Left lung (tissue), 4 donors: ENCODE measurements at regions not wholly inside any gene's neighbourhood (a gene's known extent, or its start where the extent isn't known, plus 50 kb on each side); places are given as distances from the start of the nearest gene placed in this dataset.
A peak's percentile ranks its signal among the peaks of the same experiment; 100 is the strongest.

ENCODE experiments used
- ATAC-seq: fragments of 200-7000 bp; cut with Tn5 transposase; one replicate; pipeline ENCODE4 v1.9.1; 2020; ENCODE audit warnings: moderate library complexity
- DNase-seq, 4 donors: peaks; one replicate each; pipeline ENCODE4 v3.0.0-alpha.2; 2013 to 2020
- H3K27ac ChIP-seq, 2 donors: fragments of 200-600 bp; sonication (generic) in 1 of 2; one replicate each; pipeline versions ENCODE4 v1.5.0 to v1.8.0; 2020 to 2021
- H3K27me3 ChIP-seq, 2 donors: fragments of 200-600 bp; sonication (generic) in 1 of 2; one replicate each; pipeline versions ENCODE4 v1.5.0 to v1.8.0; 2020 to 2021
- H3K36me3 ChIP-seq, 2 donors: fragments of 200-600 bp; sonication (generic) in 1 of 2; one replicate each; pipeline versions ENCODE4 v1.5.0 to v1.8.0; 2020 to 2021
- H3K4me1 ChIP-seq, 2 donors: fragments of 200-600 bp; one replicate each; pipeline ENCODE4 v1.8.0; 2021
- H3K4me3 ChIP-seq, 2 donors: fragments of 200-600 bp; sonication (generic) in 1 of 2; one replicate each; pipeline versions ENCODE4 v1.5.0 to v1.8.0; 2020 to 2021; ENCODE audit warnings: mild to moderate bottlenecking in 1 of 2
- H3K9me3 ChIP-seq, 2 donors: fragments of 200-600 bp; sonication (generic) in 1 of 2; one replicate each; pipeline versions ENCODE4 v1.5.0 to v1.8.0; 2020 to 2021
- CTCF ChIP-seq, 2 donors: fragments of 200-600 bp; sonication (generic) in 1 of 2; IDR thresholded peaks; one replicate each; pipeline versions ENCODE4 v1.5.0 to v1.8.0; 2021; ENCODE audit warnings: antibody characterized with exemption in 2 of 2
- intact Hi-C, 2 donors: fragments of 100-400 bp; cut with DNase I; formaldehyde crosslinking; loops; one replicate each; pipeline versions ENCODE4 v1.11.2 to v1.14.2; 2022
- donor health status: DM: no; HTN: yes; CAD: no.
- donor health status: DM: no; HTN: no; CAD: no.

GRCh38 chr13:33639158-33639557 lies 178.8 kb upstream of the RFC3 start:
- intact Hi-C loops: no loop called here
- H3K27me3 ChIP-seq: no peaks in the 10 kb centered on the region
- peaks cover 9 to 11% of the 10 kb centered on the region in 2 donors for H3K4me1 ChIP-seq
- TF ChIP-seq CTCF (IDR thresholded peaks at IDR 0.05): no peak
- DNase-seq (no peak), ATAC-seq (peak; percentile 17)
- H3K36me3 ChIP-seq: no peaks in the 10 kb centered on the region
- H3K9me3 ChIP-seq: no peaks in the 10 kb centered on the region
- H3K4me3 ChIP-seq: no peak overlapping the region
- no peak overlapping the region for H3K27ac ChIP-seq

- Histone ChIP-seq H3K4me1 (peaks cover 9 to 14% of the 10 kb centered on the region in 2 donors), H3K36me3 (no peaks in the 10 kb centered on the region), H3K27me3 (no peaks in the 10 kb centered on the region), H3K27ac (no peak overlapping the region), H3K4me3 (no peak overlapping the region), H3K9me3 (no peaks in the 10 kb centered on the region)
- TF ChIP-seq CTCF (IDR thresholded peaks at IDR 0.05): no peak
- DNase-seq (no peak), ATAC-seq (no peak)
- intact Hi-C loops: no loop called here
Measured at GRCh38 chr13:33639626-33640080, 178.3 kb upstream of the RFC3 start.

GRCh38 chr13:33640832-33641231 lies 177.1 kb upstream of the RFC3 start:
- DNase-seq (no peak), ATAC-seq (no peak)
- TF ChIP-seq CTCF (IDR thresholded peaks at IDR 0.05): no peak
- Histone ChIP-seq H3K36me3 (no peaks in the 10 kb centered on the region), H3K9me3 (no peaks in the 10 kb centered on the region), H3K27me3 (no peaks in the 10 kb centered on the region), H3K27ac (no peak overlapping the region), H3K4me3 (no peak overlapping the region), H3K4me1 (peaks cover 9 to 14% of the 10 kb centered on the region in 2 donors)
- intact Hi-C loops: no loop called here

- no peak for TF ChIP-seq CTCF (IDR thresholded peaks at IDR 0.05)
- intact Hi-C loops: no loop called here
- Histone ChIP-seq H3K4me3 (no peak overlapping the region), H3K27me3 (no peaks in the 10 kb centered on the region), H3K36me3 (no peaks in the 10 kb centered on the region), H3K4me1 (peaks cover 9 to 14% of the 10 kb centered on the region in 2 donors), H3K27ac (peak overlapping the region; percentile 24 to 41), H3K9me3 (no peaks in the 10 kb centered on the region)
- DNase-seq (peak in 2 of 4 donors; percentile 83 to 91), ATAC-seq (peak; percentile 76)
Measured at GRCh38 chr13:33642374-33643065, 175.4 kb upstream of the RFC3 start.

GRCh38 chr13:33644581-33645543 lies 173.1 kb upstream of the RFC3 start:
- Histone ChIP-seq H3K4me3 (no peak overlapping the region), H3K36me3 (no peaks in the 10 kb centered on the region), H3K4me1 (peaks cover 9 to 14% of the 10 kb centered on the region in 2 donors), H3K9me3 (no peaks in the 10 kb centered on the region), H3K27me3 (no peaks in the 10 kb centered on the region), H3K27ac (peak overlapping the region; percentile 45 to 74)
- ATAC-seq (peak; percentile 51), DNase-seq (peak in 2 of 4 donors; percentile 75 to 88)
- intact Hi-C loops: no loop called here
- TF ChIP-seq CTCF (IDR thresholded peaks at IDR 0.05): no peak
